Hypothalamus (tissue), 51 donors: ENCODE measurements at regions not wholly inside any gene's neighbourhood (a gene's known extent, or its start where the extent isn't known, plus 50 kb on each side); places are given as distances from the start of the nearest gene placed in this dataset.

Experiments
- DNase-seq, 51 donors: peaks; one replicate each; lab custom pipeline; 2025; lab: John Stamatoyannopoulos, UW

DNA sequence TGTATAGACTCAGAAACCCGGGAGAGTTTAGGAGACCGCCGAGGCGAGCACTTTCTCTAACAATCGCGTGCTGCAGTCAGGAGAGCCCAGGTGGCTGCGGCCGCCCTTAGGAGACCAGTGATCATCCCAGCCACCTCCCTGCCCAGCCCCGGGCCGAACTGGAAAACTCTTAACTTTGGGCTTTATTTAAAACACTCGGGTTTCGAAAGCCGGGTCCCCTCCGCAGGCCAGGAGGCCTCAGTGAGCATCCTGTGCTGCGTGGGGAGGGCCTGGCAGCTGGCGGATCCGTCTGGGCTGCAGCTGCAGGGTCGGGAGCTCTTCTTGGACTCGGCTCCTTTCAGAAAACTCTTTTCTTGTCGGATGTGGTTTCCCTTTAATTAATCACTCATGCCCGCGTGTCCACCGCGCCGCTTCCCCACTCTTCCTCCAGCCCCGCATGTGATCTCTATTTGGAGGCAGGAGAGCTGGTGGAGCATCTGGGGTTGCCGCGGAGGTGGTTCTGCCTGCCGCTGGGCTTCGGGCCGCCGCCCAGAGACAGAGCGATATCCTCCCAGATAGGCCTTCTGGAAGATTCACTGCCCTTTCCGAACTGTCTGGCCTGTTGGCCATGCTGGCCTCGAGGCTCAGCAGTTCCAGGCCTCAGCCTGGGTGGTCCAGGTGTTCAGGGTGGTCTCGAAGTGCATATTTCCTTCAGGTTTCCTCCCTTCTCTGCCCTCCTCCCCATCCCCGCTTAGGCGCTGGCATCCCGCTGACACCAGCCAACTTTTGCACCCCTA, 59.5 kb downstream of the TMEM174 start:
- no peak for DNase-seq

DNA sequence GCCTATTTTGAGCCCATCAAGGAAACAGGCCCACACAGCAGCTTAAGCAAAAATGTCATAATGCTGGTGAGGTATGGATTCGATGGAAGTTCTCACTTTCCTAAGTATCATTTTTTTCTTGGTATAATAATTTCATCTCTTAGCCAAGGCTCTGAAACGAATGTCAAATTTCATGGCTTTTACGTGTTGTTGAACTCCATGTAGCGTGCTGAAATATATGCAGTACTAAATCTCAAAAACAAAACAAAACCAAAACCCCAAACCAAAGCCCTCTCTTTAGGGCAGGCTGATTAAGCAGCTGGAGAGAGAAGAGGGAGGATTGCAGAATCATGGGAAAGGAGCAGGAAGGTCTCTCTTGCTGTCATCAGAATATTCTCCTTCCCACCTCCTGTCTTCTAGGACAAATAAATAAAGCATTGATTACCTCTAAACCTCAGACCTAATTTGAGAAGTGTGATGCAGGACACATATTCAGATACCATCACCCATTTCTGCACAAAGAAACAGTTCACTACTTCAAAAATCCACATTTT, 58.3 kb downstream of the TMEM174 start:
- no peak for DNase-seq

DNA sequence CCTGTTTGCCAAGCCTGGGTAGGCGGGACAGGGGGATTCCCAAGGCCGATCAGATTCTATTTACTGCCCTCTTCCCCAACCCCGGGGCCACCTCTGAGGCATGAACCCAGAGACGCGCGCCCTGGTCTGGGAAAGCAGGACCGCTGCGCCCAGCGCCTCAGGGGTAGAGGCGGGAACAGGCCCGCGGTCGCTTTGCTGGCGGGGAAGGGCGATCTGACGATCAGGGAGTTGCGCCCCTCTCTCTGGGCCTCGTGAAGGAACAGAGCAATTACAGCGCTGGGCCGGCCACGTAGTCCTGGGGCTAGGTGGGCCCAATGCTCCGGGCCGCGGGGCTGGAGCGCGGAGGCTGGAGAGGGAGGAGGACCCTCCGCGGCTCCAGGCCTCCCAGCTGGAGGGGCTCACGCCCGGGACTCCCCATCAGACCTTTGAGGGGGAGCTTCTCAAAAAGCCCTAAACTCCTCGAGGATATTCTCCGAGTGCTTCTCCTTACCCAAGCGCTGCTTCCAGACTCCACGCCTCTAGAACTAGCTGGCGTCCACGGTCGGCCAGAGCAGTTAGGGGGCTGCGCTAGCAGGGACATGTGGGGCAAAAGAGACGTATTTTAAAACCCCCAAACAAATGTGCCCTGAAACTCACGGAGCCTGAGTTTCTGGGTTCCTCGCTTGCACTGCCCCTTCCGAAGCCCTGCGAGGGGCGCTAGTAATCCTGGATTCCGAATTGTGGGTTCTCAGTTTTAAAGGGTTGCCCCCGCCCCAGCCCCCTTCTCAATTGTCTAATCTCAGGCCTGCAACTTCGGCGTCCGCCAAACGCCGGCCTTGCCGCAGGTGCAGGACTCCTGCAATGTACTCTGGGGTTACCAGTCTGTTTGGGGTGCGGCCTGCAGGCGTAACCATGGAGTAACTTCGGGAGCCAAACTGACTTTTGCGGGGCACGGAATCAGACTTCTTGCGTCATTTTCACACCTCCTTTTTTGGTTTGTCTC, 57.6 kb downstream of the TMEM174 start:
- DNase-seq: no peak

DNA sequence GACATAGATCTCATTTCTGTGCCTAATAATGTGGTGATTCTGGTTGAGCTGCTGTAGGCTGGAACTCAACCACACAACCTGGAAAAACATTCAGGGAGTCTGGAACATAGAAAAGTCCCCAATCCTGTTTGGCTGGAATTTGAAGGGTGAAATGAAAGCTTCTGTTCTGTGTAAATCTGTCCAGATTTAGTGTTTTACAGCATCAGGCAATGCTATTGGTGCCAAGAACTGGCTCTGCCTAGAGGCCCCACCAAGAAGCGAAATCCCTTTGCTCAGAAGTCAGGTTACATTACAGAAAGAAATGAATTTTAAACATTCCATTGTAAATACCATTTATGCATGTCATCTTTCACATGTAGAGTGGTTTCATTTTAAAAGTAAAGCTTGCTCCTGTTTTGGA, 56.3 kb downstream of the TMEM174 start:
- DNase-seq: no peak

DNA sequence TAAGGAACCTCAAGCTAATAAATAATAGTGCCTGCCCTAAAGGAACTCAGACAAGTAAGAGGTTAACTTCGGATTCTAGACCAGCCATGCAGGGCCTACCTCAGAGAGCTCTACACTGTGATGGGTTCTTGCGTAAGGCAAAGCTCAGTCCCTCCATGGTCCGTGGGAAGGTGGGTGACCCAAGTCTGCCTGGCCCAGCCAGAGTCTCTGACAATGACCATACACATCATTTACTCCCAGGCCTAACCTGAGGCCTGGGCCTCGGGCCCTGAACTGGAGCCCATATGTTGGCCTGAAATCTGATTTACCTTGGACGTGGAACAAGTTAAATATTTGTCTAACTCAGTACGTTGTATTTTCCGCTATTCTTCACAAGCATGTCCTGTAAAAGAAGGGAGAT, 55.1 kb downstream of the TMEM174 start:
- no peak for DNase-seq
